HG03571 (cell line): ENCODE measurements at regions not wholly inside any gene's neighbourhood (a gene's known extent, or its start where the extent isn't known, plus 50 kb on each side); places are given as distances from the start of the nearest gene placed in this dataset.
A peak's percentile ranks its signal among the peaks of the same experiment; 100 is the strongest.
"Not testable (repeated sequence)": the region's sequence is repeated elsewhere in the genome, so short reads cannot be mapped to it uniquely, and the experiment has no call there.

ENCODE experiments used
- ATAC-seq: cut with Tn5 transposase; IDR thresholded peaks from one replicate; pipeline ENCODE4 v1.9.1; 2021; ENCODE audit not compliant: unreplicated experiment

DNA sequence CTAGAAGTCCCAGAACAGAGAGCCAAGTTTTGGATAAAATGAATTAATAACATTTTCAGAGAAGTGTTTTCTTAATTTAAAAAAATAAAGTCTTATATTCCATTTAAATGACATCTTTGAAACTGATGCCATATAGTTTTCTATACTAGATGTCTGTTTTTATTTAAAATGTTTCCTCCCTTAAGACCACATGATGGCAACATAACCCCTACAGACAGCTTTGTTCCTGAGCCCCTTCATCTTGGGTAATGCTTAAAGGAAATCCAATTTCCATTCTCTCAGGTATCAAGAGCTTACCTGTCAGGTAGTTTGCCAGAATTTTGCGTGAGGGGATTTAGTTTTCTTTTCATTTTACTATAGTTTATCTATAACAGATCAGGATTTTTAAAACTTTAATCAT, 181.4 kb upstream of the UGT8 start:
- no peak for ATAC-seq

DNA sequence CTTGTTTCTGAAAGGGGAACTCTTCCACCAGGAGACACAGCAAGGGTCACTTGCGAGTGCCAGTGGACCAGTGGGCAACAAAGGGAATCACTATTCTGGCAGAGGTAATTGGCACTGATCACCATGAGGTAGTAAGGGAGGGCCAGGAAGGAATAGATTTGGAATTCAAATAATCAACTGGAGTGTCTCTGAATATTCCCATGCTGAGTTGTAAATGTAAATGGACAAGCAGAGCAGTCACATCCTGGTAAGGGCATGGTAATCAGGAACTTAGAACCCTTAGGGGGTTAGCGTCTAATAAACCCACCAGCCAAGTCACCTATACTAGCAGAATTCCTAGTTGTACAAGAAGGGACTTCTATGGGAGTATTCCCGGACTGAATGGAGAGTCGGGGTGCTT, 178.5 kb upstream of the UGT8 start:
- ATAC-seq: no peak

DNA sequence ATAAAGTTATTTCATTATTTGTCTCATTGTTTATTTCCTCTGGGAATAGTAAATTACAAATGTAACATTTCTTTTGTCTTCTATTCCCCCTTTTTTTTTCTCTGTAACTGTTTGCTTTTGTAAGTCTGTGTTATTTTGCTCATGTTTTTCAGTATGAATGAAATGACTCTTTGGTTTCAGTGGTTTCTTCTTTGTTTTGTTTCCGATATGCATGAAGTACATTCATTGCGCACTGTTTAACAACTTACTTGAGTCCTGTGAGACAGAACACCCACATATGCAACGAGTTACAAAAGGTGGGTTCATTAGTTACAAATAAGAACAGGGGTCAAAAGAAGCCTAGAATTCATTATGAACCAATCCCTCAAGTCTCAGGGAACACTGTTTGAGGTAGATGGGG, 175.0 kb upstream of the UGT8 start:
- peak; percentile 96 for ATAC-seq

DNA sequence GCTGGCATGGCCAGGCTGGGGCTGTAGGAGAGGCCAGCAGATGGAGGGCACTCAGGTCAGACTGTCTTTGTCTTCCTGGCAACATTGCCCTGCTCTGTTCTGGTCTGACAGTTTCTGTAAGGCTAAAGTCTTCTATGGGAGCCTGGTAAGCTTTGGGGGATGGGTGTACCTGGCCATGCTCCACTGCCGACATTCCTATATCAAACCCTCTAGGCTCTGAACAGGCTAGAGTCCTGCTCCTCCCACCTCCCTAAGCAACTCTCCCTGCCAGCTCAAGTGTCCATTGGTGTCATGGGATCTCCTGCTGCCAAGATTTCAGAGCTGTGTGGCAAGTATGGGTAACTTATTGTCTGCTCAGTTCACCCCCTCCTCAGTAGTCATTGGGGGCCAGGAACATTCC, 163.5 kb upstream of the UGT8 start:
- no peak for ATAC-seq

DNA sequence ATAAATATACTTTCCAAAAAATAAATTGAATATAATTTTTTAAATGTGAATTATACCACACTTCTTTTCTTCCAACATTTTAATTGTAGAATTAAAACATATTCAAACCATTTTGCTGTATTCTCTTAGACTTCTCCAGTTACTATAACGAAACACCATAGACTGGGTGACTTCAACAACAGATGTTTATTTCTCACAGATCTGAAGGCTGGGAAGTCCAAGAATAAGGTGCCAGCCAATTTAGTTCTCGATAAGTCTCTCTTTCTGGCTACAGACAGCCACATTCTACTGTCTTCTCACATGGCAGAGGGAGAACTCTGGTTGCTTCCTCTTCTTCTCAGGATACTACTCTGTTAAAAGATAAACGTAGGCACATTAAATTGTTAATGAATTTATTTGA, 155.8 kb upstream of the UGT8 start:
- ATAC-seq: no peak

DNA sequence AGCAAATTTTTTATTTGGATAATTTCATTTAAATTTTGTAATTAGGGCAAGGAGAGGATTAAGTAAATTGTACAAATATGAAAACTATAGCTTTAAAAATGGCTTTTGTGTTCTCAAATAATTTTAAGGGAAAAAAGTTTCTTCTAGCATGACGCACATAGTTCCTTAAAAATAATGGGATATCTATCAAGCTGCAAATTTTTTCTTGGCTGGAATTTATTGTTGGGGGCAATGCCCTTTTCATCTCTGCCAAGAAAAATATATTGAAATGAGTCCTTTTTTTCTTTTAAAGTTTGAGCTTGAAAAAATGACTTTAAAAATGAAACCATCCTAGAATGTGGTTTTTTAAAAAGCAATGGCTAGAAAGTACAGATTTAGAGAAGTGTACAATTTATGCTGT, 154.4 kb upstream of the UGT8 start:
- no peak for ATAC-seq

DNA sequence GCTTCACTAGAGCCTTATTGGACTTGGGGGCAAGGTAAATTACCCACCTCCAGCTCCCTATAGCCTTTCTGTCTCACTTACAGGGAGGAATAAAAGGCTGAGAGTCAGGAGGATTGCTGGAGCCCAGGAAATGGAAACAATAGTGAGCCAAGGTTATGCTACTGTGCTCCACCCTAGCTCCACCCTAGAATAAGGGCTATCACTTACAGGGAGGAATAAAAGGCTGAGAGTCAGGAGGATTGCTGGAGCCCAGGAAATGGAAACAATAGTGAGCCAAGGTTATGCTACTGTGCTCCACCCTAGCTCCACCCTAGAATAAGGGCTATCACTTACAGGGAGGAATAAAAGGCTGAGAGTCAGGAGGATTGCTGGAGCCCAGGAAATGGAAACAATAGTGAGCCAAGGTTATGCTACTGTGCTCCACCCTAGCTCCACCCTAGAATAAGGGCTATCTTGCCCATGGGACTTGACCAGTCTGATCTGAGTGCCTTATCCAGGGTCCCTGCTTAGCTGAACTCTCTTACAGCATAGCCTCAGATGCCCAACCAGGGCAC, 150.6 kb upstream of the UGT8 start:
- not testable (repeated sequence) for ATAC-seq

DNA sequence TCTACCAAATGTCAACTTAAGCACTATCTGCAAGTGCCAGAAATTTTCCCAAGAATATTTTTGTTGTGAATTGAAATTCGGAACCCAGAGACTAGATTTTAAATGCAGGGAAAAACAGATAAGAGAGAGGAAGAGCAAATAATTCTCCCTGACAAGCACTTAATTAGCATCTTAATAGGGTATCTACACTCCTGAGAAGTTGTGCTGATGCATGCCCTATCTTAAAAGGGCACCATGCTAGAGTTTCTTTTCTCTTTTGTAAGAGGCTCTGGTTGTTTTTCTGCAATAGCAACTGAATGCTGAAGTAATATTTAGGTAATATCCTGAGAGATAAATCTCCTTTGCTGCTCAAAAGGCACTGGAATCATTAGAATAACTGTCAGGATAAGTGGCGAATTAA, 139.9 kb upstream of the UGT8 start:
- ATAC-seq: no peak

DNA sequence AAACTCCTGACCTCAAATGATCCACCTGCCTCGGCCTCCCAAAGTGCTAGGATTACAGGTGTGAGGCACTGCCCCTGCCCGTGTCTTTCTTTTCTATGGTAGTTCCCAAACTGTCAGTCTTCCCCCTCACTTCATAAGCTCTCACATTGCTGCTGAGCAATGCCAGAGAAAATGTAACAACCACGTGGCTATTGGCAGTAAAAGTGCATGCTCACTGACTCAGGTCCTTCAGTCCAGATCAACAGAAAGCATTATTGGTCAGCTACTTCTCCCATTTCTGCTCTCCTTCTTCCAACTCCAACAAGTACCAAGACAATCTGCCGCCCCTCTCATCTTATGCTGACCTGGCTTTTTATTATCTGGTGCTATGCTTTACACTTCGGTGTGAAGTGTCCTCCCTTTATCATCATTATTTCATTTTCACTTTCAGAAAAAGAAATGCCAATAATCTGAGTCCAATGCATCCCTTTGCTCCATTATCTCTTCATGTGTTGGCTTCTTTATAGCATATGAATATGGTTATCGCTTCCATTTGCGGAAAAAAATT, 133.8 kb upstream of the UGT8 start:
- ATAC-seq: no peak

DNA sequence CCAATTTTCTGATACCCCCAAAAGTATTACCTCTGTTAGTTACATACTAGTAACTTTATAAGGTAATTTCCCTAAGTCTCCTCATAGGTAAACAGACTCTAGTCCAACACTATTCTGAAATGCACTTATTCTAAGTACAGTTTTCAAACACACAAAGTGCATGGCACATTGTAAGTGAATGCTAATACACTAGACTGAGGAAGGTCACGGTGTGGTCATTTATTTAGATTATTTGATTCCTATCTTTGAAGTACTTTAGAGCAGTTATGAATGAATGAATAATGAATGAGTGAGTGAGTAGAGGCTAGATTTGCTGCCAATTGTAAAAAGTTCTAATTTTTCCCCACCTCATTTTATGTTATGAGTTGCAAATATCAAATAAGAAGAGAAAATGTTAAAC, 132.8 kb upstream of the UGT8 start:
- no peak for ATAC-seq

DNA sequence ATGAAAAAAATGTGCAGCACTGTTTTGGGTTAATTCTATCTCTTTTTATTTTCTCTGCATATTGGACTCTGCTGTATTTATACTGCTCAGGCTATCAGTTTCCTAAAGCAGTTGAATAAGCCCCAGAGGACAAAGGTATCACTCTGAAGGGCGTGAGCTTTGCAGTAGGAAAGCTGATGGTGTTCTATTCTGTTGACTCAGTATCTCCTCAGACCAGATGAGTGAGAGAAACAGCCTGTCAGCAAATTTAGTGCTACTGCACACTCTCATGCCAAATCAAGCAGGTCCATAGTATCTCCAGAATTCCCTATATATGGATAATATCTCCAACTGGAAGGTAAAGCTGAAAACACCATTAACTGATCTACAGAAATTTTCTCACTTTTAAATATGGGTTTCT, 132.3 kb upstream of the UGT8 start:
- no peak for ATAC-seq

DNA sequence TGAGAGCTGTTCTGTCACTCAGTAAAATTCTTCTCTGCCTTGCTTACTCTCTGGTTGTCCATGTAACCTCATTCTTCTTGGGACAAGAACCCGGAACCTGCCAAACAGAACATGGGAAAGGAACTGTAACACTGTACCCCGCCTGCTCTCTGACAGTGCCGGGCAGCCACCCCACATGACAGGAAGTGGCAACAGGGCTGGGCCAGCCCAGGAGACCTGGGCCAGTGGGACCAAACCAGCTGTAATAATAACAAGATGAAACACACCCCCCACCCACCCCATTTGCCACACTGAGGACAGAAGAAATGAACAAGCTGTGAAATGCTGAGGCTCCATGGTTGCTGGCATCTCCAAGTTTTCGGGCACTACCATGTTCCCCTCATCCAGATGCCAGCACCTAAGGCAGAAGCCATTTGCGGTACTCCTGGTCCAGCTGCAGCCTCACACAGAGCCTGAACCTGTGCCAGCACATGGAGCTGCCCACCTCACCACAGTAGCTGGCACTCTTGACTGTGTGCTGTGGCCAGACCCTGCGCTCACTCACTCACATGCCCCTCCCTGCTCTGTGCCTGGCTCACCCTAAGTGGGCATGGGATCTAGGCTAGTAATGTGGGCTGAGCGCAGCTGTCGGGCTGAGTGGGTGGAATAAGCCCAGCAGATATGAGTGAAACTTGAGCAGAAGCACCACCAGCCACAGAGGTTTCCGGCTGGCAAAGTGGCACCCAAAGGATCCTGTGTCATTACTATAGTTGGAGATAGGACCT, 126.2 kb upstream of the UGT8 start:
- no peak for ATAC-seq

DNA sequence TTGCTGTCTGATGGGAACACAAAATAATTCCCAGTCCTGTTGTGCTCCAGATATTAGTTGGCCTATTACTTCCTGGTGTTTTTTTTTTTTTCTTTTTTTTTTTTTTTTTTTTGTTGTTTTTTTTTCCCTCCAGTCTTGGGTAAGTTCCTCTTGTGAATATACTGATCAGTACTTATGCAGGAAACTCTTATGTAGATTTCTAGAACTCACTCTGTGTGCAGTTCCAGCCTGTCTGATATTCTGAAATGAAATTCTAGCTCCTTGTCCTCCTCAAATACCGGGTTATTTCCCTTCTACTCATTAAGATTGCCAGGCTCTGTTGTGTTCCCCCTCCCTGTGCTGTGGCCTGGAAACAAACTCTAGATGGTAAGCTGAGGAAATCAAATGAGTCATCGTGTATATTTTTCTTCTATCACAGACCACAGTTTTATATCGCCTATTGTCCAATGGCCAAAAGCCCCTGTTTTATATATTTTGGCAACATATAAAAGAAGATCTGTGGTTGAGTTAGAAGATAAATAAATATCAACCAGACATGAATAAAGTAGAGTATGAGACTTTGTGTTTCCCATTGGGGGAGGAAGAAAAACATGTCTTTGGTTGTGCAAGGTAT, 124.3 kb upstream of the UGT8 start:
- no peak for ATAC-seq

DNA sequence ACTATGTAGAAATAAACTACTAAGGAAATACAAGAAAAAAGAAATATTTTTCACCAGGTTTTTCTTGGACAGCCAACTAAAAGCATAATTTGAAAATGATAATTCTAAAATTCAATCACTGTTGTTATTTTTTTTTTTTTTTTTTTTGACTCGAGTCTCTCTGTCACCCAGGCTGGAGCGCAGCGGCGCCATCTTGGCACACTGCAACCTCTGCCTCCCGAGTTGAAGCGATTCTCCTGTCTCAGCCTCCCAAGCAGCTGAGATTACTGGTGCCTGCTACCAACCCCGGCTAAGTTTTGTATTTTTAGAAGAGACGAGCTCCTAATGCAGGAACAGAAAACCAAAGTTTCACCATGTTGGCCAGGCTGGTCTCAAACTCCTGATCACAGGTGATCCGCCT, 122.3 kb upstream of the UGT8 start:
- ATAC-seq: no peak

DNA sequence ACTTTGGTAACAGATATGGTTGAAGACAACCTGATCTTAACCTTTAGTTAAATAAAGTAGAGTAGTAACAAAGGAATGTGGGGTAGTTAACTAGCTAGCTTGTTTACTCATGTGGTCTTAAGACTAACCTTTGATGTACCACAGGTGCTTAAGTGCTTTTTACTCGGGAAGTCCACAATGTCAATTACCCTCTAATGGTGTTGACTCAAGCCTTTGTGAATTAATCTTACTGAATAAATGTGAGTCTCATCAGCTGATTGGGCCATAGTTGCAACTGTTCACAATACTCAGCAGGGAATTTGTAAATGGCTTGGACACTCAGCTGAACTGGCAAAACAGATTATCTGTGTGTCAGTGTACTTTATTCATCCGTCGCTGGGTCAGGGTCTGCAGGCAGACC, 119.0 kb upstream of the UGT8 start:
- ATAC-seq: no peak

DNA sequence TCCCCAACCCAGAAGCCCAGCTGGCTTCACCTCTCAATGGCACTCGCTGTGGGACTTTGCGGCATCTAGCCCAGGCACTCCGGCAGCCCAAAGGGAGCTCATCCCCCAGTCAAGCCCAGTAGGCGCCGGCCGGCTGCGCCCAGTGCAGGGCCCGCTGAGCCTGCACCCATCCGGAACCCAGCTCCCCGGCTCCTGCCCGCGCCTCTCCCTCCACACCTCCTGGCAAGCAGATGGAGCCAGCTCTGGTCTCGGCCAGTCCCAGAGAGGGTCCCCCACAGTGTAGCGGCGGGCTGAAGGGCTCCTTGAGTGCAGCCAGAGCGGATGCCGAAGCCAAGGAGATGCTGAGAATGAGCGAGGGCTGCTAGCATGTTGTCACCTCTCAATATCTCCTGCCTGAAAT, 116.8 kb upstream of the UGT8 start:
- no peak for ATAC-seq

DNA sequence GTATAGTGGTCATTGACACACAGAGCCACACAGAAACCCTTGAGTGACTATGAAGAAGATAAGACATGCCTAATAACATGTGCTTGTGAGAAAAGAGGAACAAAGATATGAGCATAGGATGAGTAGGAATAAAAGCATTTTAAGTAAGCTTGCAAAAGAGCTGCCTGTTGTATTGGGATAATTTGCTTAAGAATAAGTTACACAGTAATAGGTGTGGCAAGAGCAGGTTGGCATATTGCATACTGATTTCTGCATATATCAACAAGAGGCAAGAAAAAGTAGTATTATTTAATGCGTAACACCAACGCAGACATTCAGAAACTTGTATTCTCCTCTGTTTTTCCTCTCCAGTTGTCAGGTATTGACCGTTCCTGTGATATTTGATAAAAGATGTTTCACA, 111.5 kb upstream of the UGT8 start:
- ATAC-seq: no peak

DNA sequence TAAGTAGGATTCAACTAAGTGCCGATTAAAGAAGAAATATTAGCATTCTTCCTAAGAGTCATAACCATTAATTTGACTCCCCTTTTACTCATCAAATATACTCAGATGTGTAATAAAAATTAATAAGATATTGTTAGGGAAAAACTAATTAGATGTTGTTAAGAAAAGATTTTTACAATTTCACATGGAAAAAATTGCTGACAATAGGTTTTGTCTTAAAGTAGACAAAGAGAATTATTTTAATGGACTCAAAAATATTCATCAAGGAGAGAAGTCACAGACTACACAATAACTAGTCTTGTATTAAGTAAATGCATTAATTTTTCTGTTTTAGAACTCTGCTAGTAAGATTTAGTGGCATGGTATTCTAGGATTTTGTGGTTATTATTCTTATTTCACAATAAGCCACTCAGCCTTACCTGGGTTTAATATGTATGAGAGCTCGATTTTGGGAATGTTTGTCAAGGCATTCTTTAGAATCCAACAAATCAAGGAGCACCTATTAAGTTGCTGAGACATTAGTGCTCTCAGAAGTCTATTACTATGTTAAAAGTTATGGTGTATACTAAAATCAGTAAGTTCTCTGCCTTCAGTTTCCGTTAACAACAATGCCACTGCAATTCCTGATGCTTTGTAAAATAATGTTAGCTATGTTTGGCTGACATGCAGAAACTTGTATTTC, 110.2 kb upstream of the UGT8 start:
- no peak for ATAC-seq

DNA sequence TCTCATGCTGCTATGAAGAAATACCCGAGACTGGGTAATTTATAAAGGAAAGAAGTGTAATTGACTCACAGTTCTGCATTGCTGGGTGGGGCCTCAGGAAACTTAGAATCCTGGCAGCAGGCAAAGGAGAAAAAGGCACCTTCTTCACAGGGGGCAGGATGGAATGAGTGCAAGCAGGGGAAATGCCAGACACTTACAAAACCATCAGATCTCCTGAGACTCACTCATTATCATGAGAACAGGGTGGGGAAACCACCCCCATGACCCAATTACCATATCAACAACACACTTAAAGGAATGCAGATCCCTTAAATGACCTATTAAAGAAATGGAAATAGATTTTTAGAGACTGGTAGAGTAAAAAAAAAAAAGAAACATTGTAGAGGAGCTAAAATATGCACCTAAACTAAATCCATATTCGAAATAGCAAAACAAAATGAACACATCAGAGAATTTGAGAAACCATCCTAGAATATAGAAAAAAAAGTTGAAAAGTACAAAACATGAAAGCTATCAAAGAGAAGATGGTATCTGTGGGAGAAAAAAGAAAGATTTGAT, 104.3 kb upstream of the UGT8 start:
- ATAC-seq: no peak

DNA sequence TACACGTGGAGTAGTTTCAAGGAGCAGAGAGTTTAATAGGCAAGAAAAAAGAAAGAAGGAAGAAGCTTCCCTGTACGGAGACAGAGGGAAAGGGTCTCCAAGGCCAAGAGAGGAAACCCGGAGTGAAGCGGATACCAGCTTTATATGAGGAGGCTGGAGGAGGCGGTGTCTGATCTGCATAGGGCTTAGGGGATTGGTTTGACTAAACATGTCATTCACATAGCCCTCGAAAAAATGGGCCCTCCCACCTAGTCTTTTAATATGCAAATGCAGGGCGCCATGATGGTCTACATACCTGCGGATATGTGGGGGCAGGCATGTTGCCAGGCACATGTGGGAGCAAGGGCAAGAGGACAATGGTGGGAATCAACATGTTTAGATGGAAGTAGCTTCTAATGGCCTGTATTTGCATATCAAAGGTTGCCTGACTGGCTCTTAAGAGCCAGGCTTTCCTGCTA, 103.1 kb upstream of the UGT8 start:
- no peak for ATAC-seq

DNA sequence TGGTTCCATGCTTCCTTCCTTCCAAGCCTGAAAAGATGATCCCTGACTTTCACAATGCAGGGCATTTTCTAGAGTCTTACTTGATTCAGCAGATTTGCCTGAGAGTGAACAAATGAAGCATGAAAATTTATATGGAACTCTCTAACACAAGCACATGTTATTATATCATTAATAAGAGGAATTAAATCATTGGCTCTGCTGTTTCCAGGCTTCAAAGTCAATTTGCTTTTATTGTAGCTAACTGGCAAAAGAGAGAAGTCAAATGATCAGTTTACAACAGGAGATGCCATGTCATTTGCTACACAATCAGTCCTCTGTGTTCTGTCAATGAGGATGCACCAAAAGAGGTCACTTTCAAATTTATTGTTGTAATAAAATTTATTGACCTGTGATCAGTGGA, 101.5 kb upstream of the UGT8 start:
- ATAC-seq: no peak
